NCI-H1436 (cell line): ENCODE measurements at regions not wholly inside any gene's neighbourhood (a gene's known extent, or its start where the extent isn't known, plus 50 kb on each side); places are given as distances from the start of the nearest gene placed in this dataset.

Experiments
- DNase-seq: peaks from one replicate; lab custom pipeline; 2025; lab: John Stamatoyannopoulos, UW

GRCh38 chr6:120622127-120622631, 712.1 kb downstream of the TBC1D32 start:
- DNase-seq = no peak

GRCh38 chr6:120620900-120621299, 713.4 kb downstream of the TBC1D32 start:
- no peak for DNase-seq

- no peak for DNase-seq
These were observed 719.0 kb downstream of the TBC1D32 start for GRCh38 chr6:120615238-120615637.

GRCh38 chr6:120614723-120615122, 719.6 kb downstream of the TBC1D32 start:
- DNase-seq = no peak

- DNase-seq = no peak
These were observed 725.5 kb downstream of the TBC1D32 start for GRCh38 chr6:120608826-120609225.

GRCh38 chr6:120606743-120607142, 727.5 kb downstream of the TBC1D32 start:
- DNase-seq = no peak

GRCh38 chr6:120604510-120604909, 729.8 kb downstream of the TBC1D32 start:
- DNase-seq = no peak

GRCh38 chr6:120590611-120591010, 743.7 kb downstream of the TBC1D32 start:
- DNase-seq = no peak

GRCh38 chr6:120588424-120588823, 745.9 kb downstream of the TBC1D32 start:
- no peak for DNase-seq

- DNase-seq = no peak
These were observed 746.9 kb downstream of the TBC1D32 start for GRCh38 chr6:120587381-120587780.

GRCh38 chr6:120584111-120584760, 750.0 kb downstream of the TBC1D32 start:
- no peak for DNase-seq

GRCh38 chr6:120576061-120576460, 758.2 kb downstream of the TBC1D32 start:
- no peak for DNase-seq

GRCh38 chr6:120569714-120570113, 764.6 kb downstream of the TBC1D32 start:
- DNase-seq = no peak

GRCh38 chr6:120564779-120565178, 769.5 kb downstream of the TBC1D32 start:
- DNase-seq = no peak

- DNase-seq = no peak
These were observed 776.0 kb downstream of the TBC1D32 start for GRCh38 chr6:120558294-120558693.

- DNase-seq = no peak
These were observed 776.7 kb downstream of the TBC1D32 start for GRCh38 chr6:120557554-120557953.

- DNase-seq = no peak
These were observed 777.8 kb downstream of the TBC1D32 start for GRCh38 chr6:120556491-120556890.

GRCh38 chr6:120553353-120553752, 780.9 kb downstream of the TBC1D32 start:
- DNase-seq = no peak

- no peak for DNase-seq
These were observed 788.9 kb downstream of the TBC1D32 start for GRCh38 chr6:120545353-120545752.

- no peak for DNase-seq
These were observed 799.3 kb downstream of the TBC1D32 start for GRCh38 chr6:120534954-120535353.

- no peak for DNase-seq
These were observed 807.7 kb downstream of the TBC1D32 start for GRCh38 chr6:120526576-120526975.

- no peak for DNase-seq
These were observed 819.7 kb downstream of the TBC1D32 start for GRCh38 chr6:120514544-120514943.

GRCh38 chr6:120511712-120512111, 822.6 kb downstream of the TBC1D32 start:
- no peak for DNase-seq

GRCh38 chr6:120498711-120499110, 835.6 kb downstream of the TBC1D32 start:
- DNase-seq = no peak
